HG03575 (cell line): ENCODE measurements at regions not wholly inside any gene's neighbourhood (a gene's known extent, or its start where the extent isn't known, plus 50 kb on each side); places are given as distances from the start of the nearest gene placed in this dataset.

Source experiments
- ATAC-seq: cut with Tn5 transposase; IDR thresholded peaks from one replicate; pipeline ENCODE4 v1.9.1; 2021; ENCODE audit not compliant: unreplicated experiment, insufficient number of reproducible peaks, low FRiP score; ENCODE audit errors: extremely low read depth

- no peak for ATAC-seq
Observed at GRCh38 chr11:130580891-130581492, 132.5 kb downstream of the ADAMTS15 start.

DNA sequence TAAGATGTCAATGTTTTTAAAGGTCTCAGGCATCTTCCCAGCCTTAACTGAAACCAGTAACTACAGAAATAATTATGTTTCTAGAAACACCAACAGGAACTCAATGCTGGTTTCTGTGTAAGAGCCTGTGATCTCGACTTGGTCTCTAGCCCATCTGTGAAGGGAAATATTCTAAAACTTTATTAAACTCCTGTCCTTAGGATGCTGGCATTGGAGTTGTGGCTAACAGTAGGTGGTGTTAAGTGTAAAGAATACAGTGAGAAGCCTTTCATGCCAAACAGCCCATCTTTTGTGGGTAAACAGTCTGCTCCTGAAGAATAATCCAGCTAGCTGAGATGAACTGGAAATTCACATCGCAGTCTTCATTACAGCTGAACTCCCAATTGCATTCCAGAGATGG, 133.2 kb downstream of the ADAMTS15 start:
- ATAC-seq, result no peak

GRCh38 chr11:130582176-130582575, 133.7 kb downstream of the ADAMTS15 start:
- ATAC-seq, result no peak

DNA sequence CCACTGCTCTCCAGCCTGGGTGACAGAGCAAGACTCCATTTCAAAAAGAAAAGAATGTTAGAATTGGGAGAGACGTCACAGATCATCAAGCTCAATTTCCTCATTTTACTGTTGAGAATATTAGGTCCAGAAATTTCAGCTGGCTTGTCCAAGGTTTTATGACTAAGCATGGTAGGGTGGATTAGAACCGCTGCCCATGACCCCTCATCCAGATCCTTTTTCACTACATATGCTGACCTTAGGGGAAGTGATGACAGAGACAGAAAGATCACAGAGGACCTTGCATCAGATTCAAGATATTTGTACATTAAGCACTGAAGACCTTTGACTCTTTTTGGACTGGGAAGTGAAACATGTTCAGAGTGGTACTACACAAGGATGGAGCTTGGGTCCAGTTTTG, 134.5 kb downstream of the ADAMTS15 start:
- ATAC-seq, result no peak

DNA sequence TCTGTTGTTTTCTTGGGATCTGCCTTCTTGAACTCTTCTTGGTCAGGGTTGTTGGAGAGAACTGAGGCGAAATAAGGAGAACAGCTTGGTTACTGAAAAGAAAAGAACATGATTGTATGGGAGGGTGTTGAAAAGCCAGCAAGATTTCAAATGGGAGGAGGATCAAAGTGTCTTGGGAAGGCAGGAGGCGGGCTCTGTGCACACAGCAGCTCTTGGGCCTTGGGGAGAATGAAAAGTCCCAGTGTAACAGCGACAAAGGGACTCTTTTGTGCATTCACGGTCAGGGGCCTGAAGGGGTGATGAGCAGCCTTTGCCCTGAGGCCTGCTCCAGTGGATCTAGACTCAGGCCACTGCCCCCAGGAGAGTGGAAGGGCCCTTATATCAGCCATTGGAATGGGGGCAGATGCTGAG, 135.4 kb downstream of the ADAMTS15 start:
- ATAC-seq, result no peak

- no peak for ATAC-seq
Observed at GRCh38 chr11:130585545-130585944, 137.1 kb downstream of the ADAMTS15 start.

GRCh38 chr11:130587658-130588057, 139.2 kb downstream of the ADAMTS15 start:
- no peak for ATAC-seq

DNA sequence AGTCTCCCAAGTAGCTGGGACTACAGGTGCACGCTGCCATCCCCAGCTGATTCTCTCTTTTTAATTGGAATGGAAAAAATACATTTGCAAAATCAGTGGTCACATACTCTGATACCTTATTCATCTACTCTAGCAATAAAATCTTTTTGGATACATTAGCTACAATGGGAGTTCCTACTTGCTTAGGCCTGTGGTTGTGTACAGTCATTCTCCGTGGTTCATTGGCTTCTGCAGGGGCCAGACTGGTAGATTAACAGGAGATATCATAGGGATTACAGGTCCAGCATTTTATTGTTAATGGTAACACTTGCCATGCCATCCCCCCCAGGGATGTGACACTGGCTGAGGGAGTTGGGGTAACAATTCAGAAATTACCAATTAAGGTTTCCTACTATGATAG, 140.0 kb downstream of the ADAMTS15 start:
- no peak for ATAC-seq

- ATAC-seq, result no peak
Observed at GRCh38 chr11:130592056-130592455, 143.6 kb downstream of the ADAMTS15 start.

GRCh38 chr11:130593064-130593463, 144.6 kb downstream of the ADAMTS15 start:
- ATAC-seq, result no peak

DNA sequence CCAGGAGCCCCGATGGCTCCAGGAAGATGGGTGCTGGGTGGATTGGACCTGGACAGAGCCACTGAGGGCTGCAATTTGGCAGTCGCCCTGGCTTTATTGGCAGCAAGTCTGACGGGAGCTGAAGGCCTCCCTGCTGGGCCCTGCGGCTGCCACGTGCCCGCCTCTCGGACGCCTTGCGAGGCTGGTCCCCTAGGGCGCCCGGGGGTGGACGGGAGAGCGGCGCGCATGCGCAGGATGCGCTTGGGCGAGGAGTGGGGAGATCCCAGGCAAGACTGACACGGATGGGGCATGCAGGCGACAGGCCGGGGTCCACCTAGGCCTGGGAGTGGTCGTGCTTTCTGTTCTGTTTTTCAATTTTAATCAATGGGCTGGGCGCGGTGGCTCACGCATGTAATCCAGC, 150.0 kb downstream of the ADAMTS15 start:
- no peak for ATAC-seq

- ATAC-seq, result no peak
Observed at GRCh38 chr11:130599073-130599654, 150.7 kb downstream of the ADAMTS15 start.

DNA sequence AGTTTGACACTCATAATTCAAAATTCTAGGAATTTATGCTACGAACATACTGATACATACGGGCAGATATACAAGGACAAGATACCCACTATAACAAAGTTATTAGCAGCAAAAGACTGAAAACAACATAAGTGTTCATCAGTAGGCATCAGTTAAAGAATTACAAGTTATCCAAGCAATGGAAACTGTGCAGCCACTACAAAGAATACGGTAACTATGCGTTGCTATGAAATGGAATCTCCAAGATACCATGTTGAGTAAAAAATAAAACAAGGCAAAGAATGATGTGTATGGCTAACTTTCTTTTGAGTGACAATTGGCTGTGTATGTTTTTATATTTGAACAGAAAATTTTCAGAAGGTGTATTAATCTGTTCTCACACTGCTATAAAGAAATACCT, 151.7 kb downstream of the ADAMTS15 start:
- ATAC-seq, result no peak

GRCh38 chr11:130600616-130601015, 152.2 kb downstream of the ADAMTS15 start:
- no peak for ATAC-seq

GRCh38 chr11:130601141-130601540, 152.7 kb downstream of the ADAMTS15 start:
- no peak for ATAC-seq

DNA sequence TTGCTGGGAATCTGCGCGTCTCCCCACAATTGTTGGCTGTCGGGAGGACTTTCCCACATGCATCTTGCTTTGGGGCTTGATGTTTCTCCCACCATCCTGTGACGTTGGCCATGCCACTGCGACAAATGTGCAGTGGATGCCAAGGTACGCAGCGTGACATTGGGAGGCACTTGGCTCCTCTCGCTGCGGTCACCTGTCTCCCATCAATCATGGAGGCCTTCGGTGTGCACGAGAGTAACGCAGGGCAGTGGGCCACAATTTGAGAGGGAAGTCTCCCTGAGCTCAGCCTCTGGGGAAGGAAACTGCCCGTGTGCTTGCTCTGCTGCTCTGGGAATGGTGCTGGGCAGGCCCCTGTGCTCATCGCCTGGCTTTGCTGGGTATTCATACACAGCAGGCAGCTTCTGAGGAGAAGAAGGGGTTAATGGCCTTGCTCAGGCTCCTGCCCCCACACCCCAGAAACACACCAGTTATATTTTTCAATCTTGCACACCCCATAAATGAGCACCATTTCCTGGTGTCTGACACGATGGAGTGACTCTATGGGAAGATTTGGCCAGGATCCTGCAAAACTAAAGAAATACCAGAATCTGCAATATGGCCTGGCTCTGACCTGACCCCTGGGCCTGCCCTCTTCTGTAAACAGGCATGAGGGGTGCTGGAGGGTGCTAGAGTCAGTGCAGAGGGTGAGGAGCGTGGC, 153.5 kb downstream of the ADAMTS15 start:
- no peak for ATAC-seq

GRCh38 chr11:130602641-130603334, 154.3 kb downstream of the ADAMTS15 start:
- ATAC-seq, result no peak

- ATAC-seq, result no peak
Observed at GRCh38 chr11:130603335-130603906, 155.0 kb downstream of the ADAMTS15 start.

DNA sequence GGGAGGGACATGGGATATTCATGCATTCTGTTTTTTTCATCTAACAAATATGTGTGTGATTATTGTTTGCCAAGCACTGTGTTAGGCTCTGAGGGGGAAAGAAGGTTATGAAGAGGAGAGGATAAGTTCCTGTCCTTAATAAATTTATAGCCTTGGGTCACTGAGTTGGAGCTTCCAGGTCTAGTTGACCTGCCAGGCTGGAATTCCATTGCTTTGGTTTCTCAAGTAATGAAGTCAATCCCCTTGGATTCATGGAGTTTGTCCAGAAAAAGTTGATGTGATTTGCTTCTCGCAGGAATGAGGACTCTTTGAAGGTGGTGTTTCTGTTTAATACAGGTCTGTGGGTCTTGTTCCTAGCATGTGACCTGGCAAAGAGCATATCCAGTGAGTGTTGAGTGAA, 156.2 kb downstream of the ADAMTS15 start:
- no peak for ATAC-seq

DNA sequence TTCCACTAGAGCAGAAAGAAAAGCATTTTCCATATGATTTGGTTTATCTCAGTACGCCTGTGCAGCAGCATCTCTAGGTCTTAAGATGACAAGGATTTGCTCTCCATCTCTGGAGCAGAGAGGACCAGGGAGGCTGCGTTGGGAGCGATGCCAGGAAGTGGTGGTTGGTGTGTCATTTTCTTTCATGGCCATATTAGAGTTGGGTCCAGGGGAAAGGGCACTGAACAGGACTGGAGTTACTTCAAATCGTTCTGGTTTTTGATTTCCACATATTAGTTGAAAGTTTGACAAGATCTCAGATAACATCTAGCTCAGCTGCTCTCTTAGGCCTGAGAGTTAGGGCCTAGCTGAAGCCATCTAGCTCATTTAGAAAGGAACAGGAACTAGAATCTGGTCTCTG, 157.7 kb downstream of the ADAMTS15 start:
- no peak for ATAC-seq
